ENCODE measurements at regions not wholly inside any gene's neighbourhood (a gene's known extent, or its start where the extent isn't known, plus 50 kb on each side); places are given as distances from the start of the nearest gene placed in this dataset.

- Histone ChIP-seq H3K4me3 (ENCODE audit: low read depth, low read length) (no peak overlapping the region), H3K27me3 (no peaks in the 10 kb centered on the region), H3K36me3 (no peaks in the 10 kb centered on the region), H3K4me1 (no peaks in the 10 kb centered on the region), H3K9me3 (no peaks in the 10 kb centered on the region)
- no peak for DNase-seq
- no peak for TF ChIP-seq CTCF (IDR thresholded peaks at IDR 0.05; ENCODE audit: low read depth, low read length)
These were observed 251.2 kb upstream of the ELAC2 start for GRCh38 chr17:13268791-13269595.

DNA sequence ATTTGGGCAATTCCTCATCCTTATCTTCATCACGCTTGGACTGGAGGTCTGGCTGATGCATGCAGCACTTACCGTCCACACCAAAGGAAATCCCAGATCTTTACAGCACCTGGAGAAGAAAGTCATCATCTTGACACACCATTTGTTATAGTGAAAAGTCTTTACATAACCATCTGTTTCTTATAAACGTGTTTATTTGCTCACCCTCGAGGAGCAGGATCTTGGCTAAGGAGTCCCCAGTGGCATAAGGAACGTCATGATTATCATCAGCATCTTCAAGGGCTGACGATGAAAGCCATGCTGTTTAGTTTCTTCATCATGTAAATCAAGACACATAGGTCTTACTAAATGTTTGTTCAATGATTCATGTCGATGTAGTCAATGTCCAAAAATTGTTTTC is 248.8 kb upstream of the ELAC2 start:
- DNase-seq: no peak
- no peaks in the 10 kb centered on the region for H3K36me3 ChIP-seq
- no peak for TF ChIP-seq CTCF (IDR thresholded peaks at IDR 0.05; ENCODE audit: low read depth, low read length)
- no peaks in the 10 kb centered on the region for H3K9me3 ChIP-seq
- H3K27me3 ChIP-seq: no peaks in the 10 kb centered on the region
- no peak overlapping the region for H3K4me3 ChIP-seq (ENCODE audit: low read depth, low read length)
- H3K4me1 ChIP-seq: no peaks in the 10 kb centered on the region

DNA sequence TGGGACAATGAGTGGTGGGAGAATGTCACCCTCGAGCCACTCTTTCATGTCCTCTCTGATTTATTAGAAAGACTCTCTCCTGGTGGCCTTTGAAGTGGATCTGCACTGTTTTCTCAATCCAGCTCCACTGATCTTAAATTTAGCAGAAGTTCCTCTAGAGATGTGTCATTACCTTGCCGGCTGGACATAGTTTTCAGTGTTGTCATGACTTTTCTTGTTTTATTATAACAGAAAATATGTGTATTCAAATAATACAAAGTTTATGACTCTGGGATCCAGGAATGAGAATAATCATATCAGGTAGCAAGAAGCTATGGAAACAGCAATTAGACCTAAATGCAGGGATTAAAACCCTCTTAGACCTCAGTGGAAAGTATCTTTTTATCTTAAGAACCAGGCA is 247.5 kb upstream of the ELAC2 start:
- Histone ChIP-seq H3K9me3 (no peaks in the 10 kb centered on the region), H3K27me3 (no peaks in the 10 kb centered on the region), H3K4me1 (no peaks in the 10 kb centered on the region), H3K36me3 (no peaks in the 10 kb centered on the region), H3K4me3 (ENCODE audit: low read depth, low read length) (no peak overlapping the region)
- TF ChIP-seq CTCF (IDR thresholded peaks at IDR 0.05; ENCODE audit: low read depth, low read length): no peak
- DNase-seq: no peak

DNA sequence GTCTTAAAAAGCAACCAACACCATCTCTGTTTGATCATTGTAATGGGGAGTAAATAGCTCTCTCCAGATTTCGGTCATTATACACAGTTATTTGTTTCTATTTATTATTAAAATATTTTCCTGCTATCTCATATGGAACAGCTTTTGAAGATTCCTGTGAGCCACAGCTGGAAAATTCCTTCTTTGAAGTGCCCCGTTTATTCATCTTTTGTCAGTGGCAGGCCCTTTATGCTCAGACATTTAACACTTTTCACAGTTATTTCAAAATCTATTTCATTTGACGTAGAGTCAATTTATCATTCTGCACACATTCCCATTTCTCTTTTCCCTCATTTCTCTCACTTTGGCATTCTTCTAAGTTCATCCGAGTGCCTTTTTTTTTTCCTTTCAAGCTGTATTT is 245.9 kb upstream of the ELAC2 start:
- DNase-seq: no peak
- H3K36me3 ChIP-seq: no peaks in the 10 kb centered on the region
- H3K27me3 ChIP-seq: no peaks in the 10 kb centered on the region
- no peak for TF ChIP-seq CTCF (IDR thresholded peaks at IDR 0.05; ENCODE audit: low read depth, low read length)
- no peaks in the 10 kb centered on the region for H3K4me1 ChIP-seq
- H3K9me3 ChIP-seq: no peaks in the 10 kb centered on the region
- H3K4me3 ChIP-seq (ENCODE audit: low read depth, low read length): no peak overlapping the region

GRCh38 chr17:13256545-13256944 is 238.7 kb upstream of the ELAC2 start:
- no peaks in the 10 kb centered on the region for H3K4me1 ChIP-seq
- no peaks in the 10 kb centered on the region for H3K36me3 ChIP-seq
- no peak for TF ChIP-seq CTCF (IDR thresholded peaks at IDR 0.05; ENCODE audit: low read depth, low read length)
- no peak for DNase-seq
- no peaks in the 10 kb centered on the region for H3K27me3 ChIP-seq
- no peaks in the 10 kb centered on the region for H3K9me3 ChIP-seq
- no peak overlapping the region for H3K4me3 ChIP-seq (ENCODE audit: low read depth, low read length)

- no peak for TF ChIP-seq CTCF (IDR thresholded peaks at IDR 0.05; ENCODE audit: low read depth, low read length)
- DNase-seq: no peak
- H3K36me3 ChIP-seq: no peaks in the 10 kb centered on the region
- H3K4me1 ChIP-seq: no peaks in the 10 kb centered on the region
- no peak overlapping the region for H3K4me3 ChIP-seq (ENCODE audit: low read depth, low read length)
- no peaks in the 10 kb centered on the region for H3K9me3 ChIP-seq
- H3K27me3 ChIP-seq: no peaks in the 10 kb centered on the region
These were observed 236.0 kb upstream of the ELAC2 start for GRCh38 chr17:13253733-13254410.
